HG03103 (cell line): ENCODE measurements at regions not wholly inside any gene's neighbourhood (a gene's known extent, or its start where the extent isn't known, plus 50 kb on each side); places are given as distances from the start of the nearest gene placed in this dataset.
"Not testable (repeated sequence)": the region's sequence is repeated elsewhere in the genome, so short reads cannot be mapped to it uniquely, and the experiment has no call there.

Experiments used
- ATAC-seq: cut with Tn5 transposase; IDR thresholded peaks from one replicate; pipeline ENCODE4 v1.9.1; 2021; ENCODE audit warnings: low read depth; ENCODE audit not compliant: unreplicated experiment

- ATAC-seq, result no peak
Observed at GRCh38 chr7:96921231-96921630, 84.1 kb upstream of the DLX6 start.

GRCh38 chr7:96921771-96922170, 83.6 kb upstream of the DLX6 start:
- no peak for ATAC-seq

DNA sequence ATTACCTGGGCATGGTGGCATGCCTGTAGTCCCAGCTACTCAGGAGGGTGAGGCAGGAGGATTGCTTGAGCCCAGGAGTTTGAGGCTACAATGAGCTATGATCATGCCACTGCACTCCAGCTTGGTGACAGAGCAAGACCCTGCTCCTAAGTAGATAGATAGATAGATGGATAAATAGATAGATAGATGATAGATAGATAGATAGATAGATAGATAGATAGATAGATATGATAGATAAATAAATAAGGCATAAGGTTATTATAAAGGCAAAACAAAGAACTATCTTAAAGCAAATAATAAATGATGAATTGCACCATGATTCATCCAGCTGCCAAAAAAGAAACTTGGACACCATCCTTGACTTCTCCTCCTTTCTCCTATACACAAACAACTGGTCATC, 82.0 kb upstream of the DLX6 start:
- ATAC-seq, result not testable (repeated sequence)

GRCh38 chr7:96927131-96927530, 78.2 kb upstream of the DLX6 start:
- no peak for ATAC-seq

DNA sequence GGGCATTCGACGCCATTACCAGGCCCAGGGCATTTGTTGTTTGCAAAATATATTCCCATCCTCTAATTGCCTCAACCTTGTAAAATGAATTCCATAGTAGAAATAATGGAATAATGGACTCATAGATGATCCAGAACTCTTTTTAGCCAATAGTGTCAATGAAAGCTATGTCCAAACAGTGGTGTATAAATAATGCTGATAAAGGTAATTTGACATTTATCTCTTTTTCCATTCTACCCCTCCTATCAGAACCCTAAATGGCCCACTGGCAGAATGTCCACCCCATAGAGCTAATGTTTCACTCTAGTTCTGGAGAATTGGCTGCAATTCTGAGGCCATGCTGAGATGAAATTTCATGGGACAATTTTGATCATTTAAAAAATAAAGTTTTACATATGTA, 76.4 kb upstream of the DLX6 start:
- no peak for ATAC-seq

- ATAC-seq, result no peak
Observed at GRCh38 chr7:96931891-96932290, 73.5 kb upstream of the DLX6 start.

GRCh38 chr7:96933067-96933645, 72.2 kb upstream of the DLX6 start:
- ATAC-seq, result no peak

DNA sequence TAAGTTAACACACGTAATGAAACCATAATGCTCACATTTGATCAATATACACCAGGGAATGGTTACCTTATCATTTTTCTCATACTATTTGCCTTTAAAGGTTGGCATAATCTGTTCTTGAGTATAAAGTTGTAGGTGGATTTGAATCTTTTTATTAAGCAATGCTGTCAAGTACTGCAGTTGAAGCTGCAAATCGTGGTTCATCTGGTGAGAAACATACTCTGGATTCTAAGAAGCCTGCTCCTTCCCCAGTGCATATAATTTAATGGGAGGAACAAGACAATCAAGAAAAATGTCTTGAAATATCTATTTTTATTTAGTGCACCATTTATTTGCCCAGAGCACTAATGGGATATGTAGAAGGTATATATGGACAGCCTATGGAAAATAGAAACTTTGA, 68.7 kb upstream of the DLX6 start:
- no peak for ATAC-seq

- ATAC-seq, result no peak
Observed at GRCh38 chr7:96942112-96942511, 63.2 kb upstream of the DLX6 start.

DNA sequence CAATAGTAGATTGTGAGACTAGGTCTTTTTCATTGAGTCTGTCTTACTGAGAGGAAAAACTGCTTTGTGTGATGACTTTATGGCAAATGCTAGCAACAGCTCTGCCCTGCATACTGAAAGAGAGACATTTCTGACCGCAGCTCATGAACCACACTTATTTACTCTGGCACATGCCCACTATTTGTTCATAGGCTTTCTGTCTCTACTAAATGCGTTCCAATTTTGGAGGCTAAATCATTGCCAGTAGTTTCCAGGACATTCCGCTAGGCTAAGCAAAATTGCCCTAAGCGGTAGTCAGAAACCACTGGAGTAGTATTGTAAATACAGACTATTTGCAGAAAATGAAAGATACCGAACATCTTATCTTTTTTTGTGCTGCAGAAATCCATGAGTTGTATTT, 55.6 kb upstream of the DLX6 start:
- no peak for ATAC-seq

- no peak for ATAC-seq
Observed at GRCh38 chr7:96952974-96953391, 52.4 kb upstream of the DLX6 start.

GRCh38 chr7:96953676-96954513, 51.5 kb upstream of the DLX6 start:
- ATAC-seq, result no peak
